GM12878 (cell line): ENCODE measurements at regions not wholly inside any gene's neighbourhood (a gene's known extent, or its start where the extent isn't known, plus 50 kb on each side); places are given as distances from the start of the nearest gene placed in this dataset.

Source experiments
- BMI1 ChIP-seq: fragments of 450-650 bp; IDR thresholded peaks from 2 replicates; pipeline ENCODE4 v1.6.1; 2016; ENCODE audit warnings: mild to moderate bottlenecking, moderate library complexity, borderline replicate concordance
- DPF2 ChIP-seq: fragments of 450-650 bp; IDR thresholded peaks from 2 replicates; pipeline ENCODE4 v1.6.1; 2017; ENCODE audit warnings: mild to moderate bottlenecking
- E2F4 ChIP-seq: IDR thresholded peaks from 2 replicates; pipeline ENCODE4 v1.6.1; 2012; ENCODE audit warnings: low read depth, low read length, improper control_type of control experiment
- E2F8 ChIP-seq: fragments of 450-650 bp; IDR thresholded peaks from 2 replicates; pipeline ENCODE4 v1.6.1; 2018; ENCODE audit warnings: mild to moderate bottlenecking, low read depth, moderate library complexity; ENCODE audit not compliant: partially characterized antibody
- HCFC1 ChIP-seq: fragments of 150-350 bp; IDR thresholded peaks from 2 replicates; pipeline ENCODE4 v1.6.1; 2014; ENCODE audit warnings: low read length
- MTA3 ChIP-seq: IDR thresholded peaks from 2 replicates; pipeline ENCODE4 v1.6.1; 2012; ENCODE audit warnings: low read length, inconsistent platforms, borderline replicate concordance
- REST ChIP-seq: IDR thresholded peaks from 2 replicates; pipeline ENCODE4 v1.6.1; 2012; ENCODE audit warnings: mild to moderate bottlenecking, low read depth, low read length
- RFX5 ChIP-seq: IDR thresholded peaks from 2 replicates; pipeline ENCODE4 v1.6.1; 2011; ENCODE audit warnings: low read depth, low read length, improper control_type of control experiment
- SUPT20H ChIP-seq: IDR thresholded peaks from 2 replicates; pipeline ENCODE4 v1.6.1; 2011; ENCODE audit warnings: low read depth, mild to moderate bottlenecking, low read length, moderate library complexity, borderline replicate concordance; ENCODE audit not compliant: control insufficient read depth

- no peak for TF ChIP-seq E2F8
- no peak for TF ChIP-seq MTA3
- no peak for TF ChIP-seq E2F4
- TF ChIP-seq DPF2, result no peak
- no peak for TF ChIP-seq HCFC1
- TF ChIP-seq REST, result no peak
- no peak for TF ChIP-seq BMI1
- TF ChIP-seq RFX5, result no peak
- no peak for TF ChIP-seq SUPT20H
- TF ChIP-seq, all 136 proteins: peak for 2
Observed at GRCh38 chr10:93224005-93224779, 150.5 kb downstream of the CYP26A1 start (continued).
